Endodermal cell (in vitro differentiated cells): ENCODE measurements at regions not wholly inside any gene's neighbourhood (a gene's known extent, or its start where the extent isn't known, plus 50 kb on each side); places are given as distances from the start of the nearest gene placed in this dataset.

ENCODE experiments used
- DNase-seq: peaks from one replicate; pipeline ENCODE4 v3.0.0-alpha.2; 2017
- H3K27ac ChIP-seq: 2 replicates; pipeline ENCODE4 v1.5.1; 2013; ENCODE audit warnings: mild to moderate bottlenecking, low read depth, low read length, moderate library complexity
- H3K27me3 ChIP-seq: 2 replicates; pipeline ENCODE4 v1.6.1; 2013; ENCODE audit warnings: mild to moderate bottlenecking, low read length, moderate library complexity; ENCODE audit not compliant: insufficient read depth, control insufficient read depth, poor library complexity, severe bottlenecking
- H3K36me3 ChIP-seq: 2 replicates; pipeline ENCODE4 v1.7.0; 2013; ENCODE audit warnings: mild to moderate bottlenecking, low read length, moderate library complexity; ENCODE audit not compliant: control insufficient read depth, insufficient read depth
- H3K4me1 ChIP-seq: one replicate; pipeline ENCODE4 v1.7.0; 2013; ENCODE audit warnings: low read length; ENCODE audit not compliant: control insufficient read depth, insufficient read depth
- H3K4me3 ChIP-seq: 2 replicates; pipeline ENCODE4 v1.5.1; 2013; ENCODE audit warnings: mild to moderate bottlenecking, low read length, moderate library complexity
- H3K9ac ChIP-seq: 2 replicates; pipeline ENCODE4 v1.6.1; 2013; ENCODE audit warnings: mild to moderate bottlenecking, low read length, moderate library complexity; ENCODE audit not compliant: poor library complexity, severe bottlenecking; ENCODE audit errors: extremely low read depth
- H3K9me3 ChIP-seq: 2 replicates; pipeline ENCODE4 v1.6.1; 2013; ENCODE audit warnings: mild to moderate bottlenecking, low read length, moderate library complexity; ENCODE audit not compliant: control insufficient read depth
- H3K27ac Mint-ChIP-seq: 2 replicates; pipeline ENCODE4 v1.8.0; 2020; ENCODE audit warnings: mixed read lengths
- H3K27me3 Mint-ChIP-seq: 2 replicates; pipeline ENCODE4 v1.8.0; 2021; ENCODE audit warnings: mild to moderate bottlenecking, mixed read lengths; ENCODE audit not compliant: insufficient read depth
- H3K36me3 Mint-ChIP-seq: 2 replicates; pipeline ENCODE4 v1.8.0; 2020; ENCODE audit warnings: low read depth, mixed read lengths
- H3K4me1 Mint-ChIP-seq: 2 replicates; pipeline ENCODE4 v1.8.0; 2020; ENCODE audit warnings: mixed read lengths
- H3K4me3 Mint-ChIP-seq: 2 replicates; pipeline ENCODE4 v1.8.0; 2020; ENCODE audit warnings: mild to moderate bottlenecking, moderate library complexity, mixed read lengths
- H3K9me3 Mint-ChIP-seq: 2 replicates; pipeline ENCODE4 v1.8.0; 2020; ENCODE audit warnings: mild to moderate bottlenecking, mixed read lengths
- WGBS, 2 experiments: methylation state at CpG; one replicate each; pipeline versions ENCODE4 v1.1.5 to v1.1.7; 2013; ENCODE audit warnings: missing lambda C conversion rate in 2 of 2, mixed read lengths in 1 of 2; ENCODE audit not compliant: insufficient coverage in 1 of 2, insufficient read length in 1 of 2; 5-methylcytosine and 5-hydroxymethylcytosine counted together
- TF ChIP-seq, protein P1 (sequence below): fragments of 200-600 bp; sonication (generic); conservative IDR thresholded peaks from 2 replicates; pipeline ENCODE4 v1.5.0; 2021; ENCODE audit warnings: antibody characterized with exemption, mild to moderate bottlenecking

DNA sequence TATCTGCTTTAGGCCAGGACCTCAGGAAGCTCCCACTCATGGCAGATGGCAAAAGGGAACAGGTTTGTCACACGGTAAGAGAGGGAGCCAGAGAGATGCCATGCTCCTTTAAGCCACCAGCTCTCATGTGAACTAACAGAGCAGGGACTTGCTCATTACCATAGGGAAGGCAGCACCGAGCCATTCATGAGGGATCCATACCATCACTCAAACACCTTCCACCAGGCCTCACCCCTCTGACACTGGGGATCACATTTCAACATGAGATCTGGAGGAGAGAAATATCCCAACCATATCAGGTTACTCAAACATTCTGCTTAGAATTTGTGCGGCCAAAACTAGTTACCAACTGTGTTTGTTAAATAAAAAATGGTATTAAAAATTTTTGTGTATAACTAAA is 427.0 kb downstream of the UQCRFS1 start:
- TF ChIP-seq, protein P1, sequence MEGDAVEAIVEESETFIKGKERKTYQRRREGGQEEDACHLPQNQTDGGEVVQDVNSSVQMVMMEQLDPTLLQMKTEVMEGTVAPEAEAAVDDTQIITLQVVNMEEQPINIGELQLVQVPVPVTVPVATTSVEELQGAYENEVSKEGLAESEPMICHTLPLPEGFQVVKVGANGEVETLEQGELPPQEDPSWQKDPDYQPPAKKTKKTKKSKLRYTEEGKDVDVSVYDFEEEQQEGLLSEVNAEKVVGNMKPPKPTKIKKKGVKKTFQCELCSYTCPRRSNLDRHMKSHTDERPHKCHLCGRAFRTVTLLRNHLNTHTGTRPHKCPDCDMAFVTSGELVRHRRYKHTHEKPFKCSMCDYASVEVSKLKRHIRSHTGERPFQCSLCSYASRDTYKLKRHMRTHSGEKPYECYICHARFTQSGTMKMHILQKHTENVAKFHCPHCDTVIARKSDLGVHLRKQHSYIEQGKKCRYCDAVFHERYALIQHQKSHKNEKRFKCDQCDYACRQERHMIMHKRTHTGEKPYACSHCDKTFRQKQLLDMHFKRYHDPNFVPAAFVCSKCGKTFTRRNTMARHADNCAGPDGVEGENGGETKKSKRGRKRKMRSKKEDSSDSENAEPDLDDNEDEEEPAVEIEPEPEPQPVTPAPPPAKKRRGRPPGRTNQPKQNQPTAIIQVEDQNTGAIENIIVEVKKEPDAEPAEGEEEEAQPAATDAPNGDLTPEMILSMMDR, result no peak
- Mint-ChIP-seq H3K36me3 (no peaks in the 10 kb centered on the region), H3K27me3 (peaks cover 3% of the 10 kb centered on the region), H3K9me3 (peaks cover 5% of the 10 kb centered on the region), H3K27ac (no peak overlapping the region), H3K4me1 (no peaks in the 10 kb centered on the region), H3K4me3 (no peak overlapping the region)
- H3K36me3 ChIP-seq, result no peaks in the 10 kb centered on the region
- peak; percentile 60 for DNase-seq
- H3K4me3 ChIP-seq, result no peak overlapping the region
- no peaks in the 10 kb centered on the region for H3K27me3 ChIP-seq
- H3K9me3 ChIP-seq, result no peaks in the 10 kb centered on the region
- WGBS, 2 experiments, result 31 to 56% methylated on average over 2 of the region's 3 CpGs
- no peaks in the 10 kb centered on the region for H3K4me1 ChIP-seq
- H3K9ac ChIP-seq, result no peak overlapping the region
- no peak overlapping the region for H3K27ac ChIP-seq

- peaks cover 8% of the 10 kb centered on the region for H3K9me3 ChIP-seq
- Mint-ChIP-seq H3K4me1 (no peaks in the 10 kb centered on the region), H3K4me3 (no peak overlapping the region), H3K27ac (no peak overlapping the region), H3K36me3 (no peaks in the 10 kb centered on the region), H3K27me3 (peaks cover 2% of the 10 kb centered on the region), H3K9me3 (peaks cover 49% of the 10 kb centered on the region)
- no peak overlapping the region for H3K27ac ChIP-seq
- H3K4me1 ChIP-seq, result no peaks in the 10 kb centered on the region
- no peaks in the 10 kb centered on the region for H3K27me3 ChIP-seq
- no peak for DNase-seq
- TF ChIP-seq, protein P1, result no peak
- no peak overlapping the region for H3K9ac ChIP-seq
- H3K36me3 ChIP-seq, result no peaks in the 10 kb centered on the region
- no peak overlapping the region for H3K4me3 ChIP-seq
Observed at GRCh38 chr19:28764066-28764465, 448.9 kb downstream of the UQCRFS1 start.

GRCh38 chr19:28746478-28746877 is 466.5 kb downstream of the UQCRFS1 start:
- TF ChIP-seq, protein P1, result no peak

More at GRCh38 chr19:28746478-28746877, 466.5 kb downstream of the UQCRFS1 start:
- Histone ChIP-seq H3K9ac (no peak overlapping the region), H3K4me1 (no peaks in the 10 kb centered on the region), H3K36me3 (no peaks in the 10 kb centered on the region), H3K27me3 (no peaks in the 10 kb centered on the region), H3K9me3 (no peaks in the 10 kb centered on the region), H3K4me3 (no peak overlapping the region), H3K27ac (no peak overlapping the region)
- DNase-seq, result no peak
- H3K4me1 Mint-ChIP-seq, result no peaks in the 10 kb centered on the region
- no peak overlapping the region for H3K4me3 Mint-ChIP-seq
- no peaks in the 10 kb centered on the region for H3K36me3 Mint-ChIP-seq
- no peaks in the 10 kb centered on the region for H3K27me3 Mint-ChIP-seq
- H3K27ac Mint-ChIP-seq, result no peak overlapping the region
- 83 to 86% methylated on average over 2 of the region's 2 CpGs for WGBS, 2 experiments
- H3K9me3 Mint-ChIP-seq, result peaks cover 9% of the 10 kb centered on the region
